T-helper 1 cell treated with Interleukin-12 subunit alpha and Interleukin-12 subunit beta and Interleukin-4 antibody, amounts not matched to agents 30 μg/mL and 1 μg/mL, for 36 hours (primary cell): ENCODE measurements at regions not wholly inside any gene's neighbourhood (a gene's known extent, or its start where the extent isn't known, plus 50 kb on each side); places are given as distances from the start of the nearest gene placed in this dataset.

Source experiments
- H3K27ac Mint-ChIP-seq: one replicate; pipeline ENCODE4 v1.8.0; 2021; ENCODE audit warnings: mild to moderate bottlenecking, mixed read lengths
- H3K27me3 Mint-ChIP-seq: one replicate; pipeline ENCODE4 v1.8.0; 2021; ENCODE audit warnings: low read depth, mixed read lengths
- H3K36me3 Mint-ChIP-seq: one replicate; pipeline ENCODE4 v1.8.0; 2021; ENCODE audit warnings: low read depth, mixed read lengths
- H3K4me1 Mint-ChIP-seq: one replicate; pipeline ENCODE4 v1.8.0; 2021; ENCODE audit warnings: low read depth, mixed read lengths
- H3K4me3 Mint-ChIP-seq: one replicate; pipeline ENCODE4 v1.8.0; 2021; ENCODE audit warnings: mild to moderate bottlenecking, moderate library complexity, mixed read lengths
- H3K9me3 Mint-ChIP-seq: one replicate; pipeline ENCODE4 v1.8.0; 2021; ENCODE audit warnings: mixed read lengths

DNA sequence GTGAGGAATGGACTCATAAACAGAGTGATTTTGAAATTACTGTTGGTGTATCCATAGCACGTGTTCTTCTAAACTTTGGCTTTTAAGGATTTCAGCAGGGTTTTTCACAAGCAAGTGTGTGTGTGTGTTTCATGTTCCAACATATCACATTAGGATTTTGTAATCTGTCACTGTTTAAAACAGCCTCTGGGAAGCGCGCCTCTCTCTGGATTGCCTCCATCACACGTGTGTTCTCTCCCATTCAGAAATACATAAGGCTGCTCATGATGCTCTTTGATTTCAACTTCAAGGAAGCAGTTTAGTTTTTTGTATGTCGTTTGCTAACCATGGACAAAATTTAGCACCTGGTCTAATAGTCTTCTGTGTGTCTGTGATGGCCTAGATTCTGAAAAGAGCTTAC, 370.4 kb downstream of the MTX2 start:
- peaks cover 80% of the 10 kb centered on the region for H3K27me3 Mint-ChIP-seq
- no peak overlapping the region for H3K4me3 Mint-ChIP-seq
- H3K27ac Mint-ChIP-seq: no peak overlapping the region
- peaks cover 5% of the 10 kb centered on the region for H3K4me1 Mint-ChIP-seq
- no peaks in the 10 kb centered on the region for H3K36me3 Mint-ChIP-seq
- H3K9me3 Mint-ChIP-seq: no peaks in the 10 kb centered on the region

DNA sequence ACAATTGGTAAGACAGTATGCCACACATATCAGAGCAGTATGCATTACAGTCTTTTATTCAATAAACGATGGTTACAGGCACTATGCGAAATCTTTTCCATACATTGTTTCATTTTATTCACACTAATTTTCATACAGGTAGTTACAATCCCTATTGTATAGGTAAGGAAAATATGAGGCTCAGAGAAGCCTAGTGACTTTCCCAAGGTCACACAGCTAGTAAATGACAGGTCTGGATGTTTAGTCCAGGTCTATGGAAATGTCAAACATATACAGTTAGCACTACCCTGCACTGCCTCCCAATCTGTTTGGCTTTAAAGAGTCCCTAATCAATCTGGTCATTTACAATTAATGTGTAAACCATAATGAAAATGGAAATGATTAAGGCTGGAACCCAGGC, 372.2 kb downstream of the MTX2 start:
- Mint-ChIP-seq H3K4me3 (no peak overlapping the region), H3K36me3 (no peaks in the 10 kb centered on the region), H3K4me1 (peaks cover 5% of the 10 kb centered on the region), H3K27me3 (peaks cover 85% of the 10 kb centered on the region), H3K27ac (no peak overlapping the region), H3K9me3 (no peaks in the 10 kb centered on the region)

DNA sequence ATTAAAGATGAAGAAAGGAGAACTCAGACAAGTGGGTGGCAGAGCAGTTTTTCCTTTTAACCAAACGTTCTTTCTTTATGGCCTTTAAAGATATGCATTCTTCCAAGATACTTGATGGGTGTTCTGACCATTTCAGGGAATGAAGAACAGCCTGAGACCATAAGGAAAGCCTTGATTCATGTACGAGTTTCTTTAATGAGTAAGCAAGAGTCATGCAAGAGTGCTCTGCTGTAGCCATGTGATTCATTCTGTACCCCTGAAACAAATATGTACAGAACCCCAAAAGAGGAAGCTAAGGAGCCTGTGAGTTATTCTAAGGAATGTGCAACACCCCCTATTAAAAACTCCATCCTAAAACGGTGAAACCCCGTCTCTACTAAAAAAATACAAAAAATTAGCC, 372.8 kb downstream of the MTX2 start:
- H3K4me1 Mint-ChIP-seq: peaks cover 3% of the 10 kb centered on the region
- no peak overlapping the region for H3K27ac Mint-ChIP-seq
- H3K36me3 Mint-ChIP-seq: no peaks in the 10 kb centered on the region
- H3K9me3 Mint-ChIP-seq: no peaks in the 10 kb centered on the region
- no peak overlapping the region for H3K4me3 Mint-ChIP-seq
- peaks cover 84% of the 10 kb centered on the region for H3K27me3 Mint-ChIP-seq

DNA sequence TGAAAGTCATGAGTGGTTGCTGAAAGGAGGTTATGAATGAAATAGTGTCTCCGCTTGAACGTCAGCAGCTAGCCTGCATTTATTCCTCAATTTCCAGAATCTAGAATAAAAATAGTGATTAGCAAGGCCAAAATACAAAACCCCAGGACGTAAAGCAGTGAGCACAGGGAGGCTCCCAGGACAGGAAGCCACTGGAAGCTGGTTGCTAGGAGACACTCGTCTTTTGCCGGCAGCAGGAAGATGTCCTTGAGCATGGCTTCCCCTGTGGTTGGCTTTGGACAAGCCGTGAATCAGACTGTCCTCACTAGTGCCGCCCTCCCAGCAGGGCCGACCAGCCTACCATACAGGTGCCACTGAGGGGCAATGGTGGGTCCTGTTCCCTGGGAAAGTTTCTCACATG, 374.4 kb downstream of the MTX2 start:
- Mint-ChIP-seq H3K36me3 (no peaks in the 10 kb centered on the region), H3K4me1 (no peaks in the 10 kb centered on the region), H3K27ac (no peak overlapping the region), H3K9me3 (no peaks in the 10 kb centered on the region), H3K27me3 (peaks cover 84% of the 10 kb centered on the region), H3K4me3 (no peak overlapping the region)

- no peaks in the 10 kb centered on the region for H3K36me3 Mint-ChIP-seq
- peaks cover 76% of the 10 kb centered on the region for H3K27me3 Mint-ChIP-seq
- no peak overlapping the region for H3K27ac Mint-ChIP-seq
- H3K4me1 Mint-ChIP-seq: no peaks in the 10 kb centered on the region
- H3K9me3 Mint-ChIP-seq: no peaks in the 10 kb centered on the region
- no peak overlapping the region for H3K4me3 Mint-ChIP-seq
Measured at GRCh38 chr2:176645494-176645893, 376.3 kb downstream of the MTX2 start.

- no peaks in the 10 kb centered on the region for H3K4me1 Mint-ChIP-seq
- no peaks in the 10 kb centered on the region for H3K9me3 Mint-ChIP-seq
- H3K27me3 Mint-ChIP-seq: peaks cover 76% of the 10 kb centered on the region
- no peak overlapping the region for H3K4me3 Mint-ChIP-seq
- no peak overlapping the region for H3K27ac Mint-ChIP-seq
- no peaks in the 10 kb centered on the region for H3K36me3 Mint-ChIP-seq
Measured at GRCh38 chr2:176646033-176646615, 376.9 kb downstream of the MTX2 start.

GRCh38 chr2:176647325-176648165, 378.3 kb downstream of the MTX2 start:
- Mint-ChIP-seq H3K27ac (no peak overlapping the region), H3K9me3 (no peaks in the 10 kb centered on the region), H3K27me3 (peaks cover 73% of the 10 kb centered on the region), H3K4me1 (peaks cover 3% of the 10 kb centered on the region), H3K4me3 (no peak overlapping the region), H3K36me3 (no peaks in the 10 kb centered on the region)

DNA sequence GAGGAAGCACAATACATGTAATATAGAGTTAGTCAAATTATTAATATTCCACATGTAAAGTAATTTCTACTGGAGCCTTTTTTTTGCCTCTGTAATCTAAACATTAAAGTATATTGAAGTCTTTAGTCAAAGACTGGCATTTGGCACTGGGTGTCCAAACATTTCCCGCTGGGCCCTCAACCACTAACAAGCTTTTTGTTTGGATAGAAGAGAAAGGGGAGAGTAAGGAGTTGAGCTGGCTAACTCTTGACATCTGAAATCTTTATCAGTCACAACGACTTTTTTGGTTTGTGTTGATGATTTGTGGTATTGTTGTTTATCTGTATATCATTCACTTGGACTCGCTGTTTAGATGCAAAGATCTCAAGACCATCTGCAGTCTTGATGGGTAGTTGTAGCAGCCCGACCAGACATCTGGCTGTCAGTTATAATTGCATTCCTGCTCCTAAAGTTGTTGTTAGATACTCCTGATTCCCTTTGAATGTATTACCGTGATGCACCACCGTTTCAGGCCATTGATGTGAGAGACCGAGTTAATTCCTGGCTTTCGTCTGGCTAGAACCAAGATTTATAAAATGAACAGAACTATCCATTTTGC, 379.6 kb downstream of the MTX2 start:
- Mint-ChIP-seq H3K27me3 (peaks cover 70% of the 10 kb centered on the region), H3K4me1 (peaks cover 14% of the 10 kb centered on the region), H3K9me3 (no peaks in the 10 kb centered on the region)

GRCh38 chr2:176650104-176650837, 381.0 kb downstream of the MTX2 start:
- Mint-ChIP-seq H3K4me1 (peaks cover 17% of the 10 kb centered on the region), H3K36me3 (no peaks in the 10 kb centered on the region), H3K27me3 (peaks cover 69% of the 10 kb centered on the region), H3K27ac (no peak overlapping the region), H3K4me3 (no peak overlapping the region), H3K9me3 (no peaks in the 10 kb centered on the region)

More for the DNA sequence above, 379.6 kb downstream of the MTX2 start:
- Mint-ChIP-seq H3K4me3 (no peak overlapping the region), H3K27ac (no peak overlapping the region), H3K36me3 (no peaks in the 10 kb centered on the region)

DNA sequence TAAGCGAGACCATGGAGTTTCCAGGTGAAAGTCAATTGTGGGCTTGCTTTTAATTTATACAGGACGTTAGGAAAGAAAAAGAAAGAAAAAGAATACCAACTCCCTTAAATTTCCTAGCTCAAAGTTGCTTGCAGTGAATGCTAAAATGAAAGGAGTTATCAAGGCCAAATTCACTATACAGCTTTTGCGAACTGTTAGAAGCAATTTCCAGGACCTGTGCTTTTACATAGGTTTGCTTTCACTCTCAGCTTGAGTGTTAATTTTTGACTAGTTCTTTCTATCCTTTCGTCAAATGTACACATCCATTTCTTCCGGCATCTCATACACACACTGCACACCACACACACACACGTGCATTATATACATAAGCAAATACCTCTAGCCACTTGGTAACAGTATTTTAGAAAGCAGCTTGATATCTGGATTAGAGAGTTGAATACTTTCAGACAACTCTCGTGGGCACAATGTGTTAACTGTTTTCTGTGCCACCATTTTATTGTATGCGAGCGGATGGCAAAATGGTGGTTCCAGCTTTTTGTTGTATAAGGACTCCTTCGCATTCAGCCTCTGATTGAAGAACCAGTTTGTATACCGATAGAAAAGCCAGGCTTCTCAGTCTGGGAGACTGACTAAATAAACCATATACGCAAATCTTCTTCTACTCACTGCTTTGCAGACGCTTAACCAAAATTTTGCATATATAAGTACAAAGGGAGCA, 381.8 kb downstream of the MTX2 start:
- no peak overlapping the region for H3K4me3 Mint-ChIP-seq
- no peak overlapping the region for H3K27ac Mint-ChIP-seq
- peaks cover 69% of the 10 kb centered on the region for H3K27me3 Mint-ChIP-seq
- peaks cover 17% of the 10 kb centered on the region for H3K4me1 Mint-ChIP-seq
- no peaks in the 10 kb centered on the region for H3K9me3 Mint-ChIP-seq
- H3K36me3 Mint-ChIP-seq: no peaks in the 10 kb centered on the region

- H3K4me1 Mint-ChIP-seq: peaks cover 17% of the 10 kb centered on the region
- H3K9me3 Mint-ChIP-seq: no peaks in the 10 kb centered on the region
- H3K36me3 Mint-ChIP-seq: no peaks in the 10 kb centered on the region
- no peak overlapping the region for H3K4me3 Mint-ChIP-seq
- H3K27ac Mint-ChIP-seq: no peak overlapping the region
- peaks cover 65% of the 10 kb centered on the region for H3K27me3 Mint-ChIP-seq
Measured at GRCh38 chr2:176652300-176653182, 383.3 kb downstream of the MTX2 start.

GRCh38 chr2:176653479-176654443, 384.5 kb downstream of the MTX2 start:
- Mint-ChIP-seq H3K4me1 (peaks cover 17% of the 10 kb centered on the region), H3K36me3 (no peaks in the 10 kb centered on the region), H3K9me3 (no peaks in the 10 kb centered on the region), H3K4me3 (no peak overlapping the region), H3K27me3 (peaks cover 68% of the 10 kb centered on the region), H3K27ac (no peak overlapping the region)
